HG03442 (cell line): ENCODE measurements at regions not wholly inside any gene's neighbourhood (a gene's known extent, or its start where the extent isn't known, plus 50 kb on each side); places are given as distances from the start of the nearest gene placed in this dataset.
"Not testable (repeated sequence)": the region's sequence is repeated elsewhere in the genome, so short reads cannot be mapped to it uniquely, and the experiment has no call there.

Source experiments
- ATAC-seq: cut with Tn5 transposase; IDR thresholded peaks from one replicate; pipeline ENCODE4 v1.9.1; 2021; ENCODE audit warnings: mild to moderate bottlenecking, moderate library complexity; ENCODE audit not compliant: unreplicated experiment

GRCh38 chr12:59158681-59159080 lies 238.4 kb upstream of the LRIG3 start:
- ATAC-seq = no peak

- no peak for ATAC-seq
Measured at GRCh38 chr12:59158066-59158465, 237.8 kb upstream of the LRIG3 start.

DNA sequence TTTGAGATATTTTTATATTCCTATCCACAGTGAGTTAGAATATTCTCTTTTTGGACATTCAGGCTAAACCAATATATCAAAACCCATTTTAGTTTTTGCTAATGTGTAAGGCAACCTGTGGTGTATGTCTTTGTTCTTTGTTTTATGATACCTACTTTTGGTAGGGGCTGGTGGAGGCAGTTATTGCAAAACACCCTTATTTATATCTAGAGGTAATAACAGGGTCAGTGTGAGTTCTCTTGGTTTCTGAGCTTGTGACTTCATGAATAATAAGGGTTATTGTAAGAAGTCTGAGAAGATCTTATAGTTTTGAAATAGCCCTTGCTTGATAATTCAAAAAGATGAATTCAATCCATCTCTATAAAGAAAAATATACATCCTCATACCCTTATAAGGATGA lies 235.1 kb upstream of the LRIG3 start:
- no peak for ATAC-seq

- ATAC-seq = no peak
Measured at GRCh38 chr12:59151243-59151642, 230.9 kb upstream of the LRIG3 start.

- ATAC-seq = peak; percentile 100
Measured at GRCh38 chr12:59149995-59150642, 229.8 kb upstream of the LRIG3 start.

DNA sequence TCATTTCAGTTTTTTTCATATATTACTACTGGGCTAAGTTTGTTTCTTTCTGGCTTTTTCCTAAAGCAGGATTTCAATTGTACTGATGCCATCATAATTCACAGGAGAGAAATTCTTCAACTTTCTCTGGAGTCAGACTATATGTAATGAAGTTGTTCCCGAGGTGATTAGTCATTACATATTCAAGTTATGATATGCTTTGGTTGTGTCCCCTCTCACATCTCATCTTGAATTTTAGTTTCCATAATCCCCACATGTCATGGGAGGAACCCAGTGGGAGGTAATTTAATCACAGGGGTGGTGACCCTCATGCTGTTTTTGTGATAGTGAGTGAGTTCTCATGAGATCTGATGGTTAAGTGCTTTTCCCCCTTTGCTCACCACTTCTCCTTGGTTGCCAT lies 227.5 kb upstream of the LRIG3 start:
- ATAC-seq = no peak

GRCh38 chr12:59142183-59142790 lies 222.0 kb upstream of the LRIG3 start:
- no peak for ATAC-seq

- ATAC-seq = no peak
Measured at GRCh38 chr12:59134750-59135149, 214.4 kb upstream of the LRIG3 start.

- no peak for ATAC-seq
Measured at GRCh38 chr12:59131462-59131861, 211.2 kb upstream of the LRIG3 start.

DNA sequence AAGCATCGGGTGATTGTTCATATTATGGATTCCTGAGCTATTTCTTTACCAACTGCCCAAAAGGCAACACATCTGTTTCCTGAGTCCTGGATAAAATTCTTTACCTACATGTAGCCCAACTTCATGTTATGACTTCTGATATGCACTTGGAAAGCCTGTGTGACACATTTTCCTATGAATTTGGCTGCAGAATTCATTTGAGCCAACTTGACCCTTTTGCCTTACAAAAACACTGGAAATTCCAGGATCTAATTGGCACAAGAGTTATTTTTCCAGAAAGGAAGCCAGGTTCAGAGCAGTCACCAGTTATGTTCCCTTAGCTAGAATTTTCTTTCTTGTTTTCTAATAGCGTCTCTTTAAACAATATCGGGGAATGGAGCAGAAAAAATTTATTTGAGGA lies 202.5 kb upstream of the LRIG3 start:
- no peak for ATAC-seq

- no peak for ATAC-seq
Measured at GRCh38 chr12:59121451-59121850, 201.1 kb upstream of the LRIG3 start.

DNA sequence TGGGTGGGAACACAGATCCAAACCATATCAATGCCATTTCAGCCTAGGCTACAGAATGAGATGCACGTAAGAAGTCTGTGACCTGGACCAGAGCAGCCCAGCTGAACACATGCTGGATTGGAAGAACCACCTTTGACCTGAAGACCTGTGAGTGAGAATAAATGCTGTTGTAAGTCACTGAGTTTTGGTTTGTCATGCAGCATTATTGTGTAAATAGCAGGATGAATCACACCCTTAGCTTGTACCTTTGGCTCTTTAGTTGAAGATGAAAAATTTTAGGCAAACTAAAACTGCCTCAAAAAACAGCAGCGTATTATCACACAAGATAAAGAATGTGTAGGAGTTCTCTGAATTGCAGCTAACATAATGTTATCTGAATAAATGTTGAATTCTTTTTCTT lies 199.4 kb upstream of the LRIG3 start:
- no peak for ATAC-seq

DNA sequence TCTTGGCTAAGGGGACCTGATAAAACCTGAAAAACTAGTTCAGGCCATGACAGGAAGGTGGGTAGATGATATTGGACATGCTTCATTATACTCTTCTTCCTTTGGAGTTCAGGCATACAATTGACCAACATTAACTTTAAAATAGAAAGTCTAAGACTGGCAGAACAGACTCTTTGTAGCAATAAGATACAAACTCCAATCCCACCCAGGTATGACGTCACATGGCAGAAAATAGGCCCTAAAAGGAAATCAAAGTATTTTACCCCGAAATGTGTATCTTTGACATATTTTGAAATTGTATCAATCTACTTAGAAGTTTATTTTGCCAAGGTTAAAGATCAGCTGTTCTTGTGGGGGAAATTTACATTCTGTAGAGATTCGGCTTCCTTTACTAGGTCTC lies 198.1 kb upstream of the LRIG3 start:
- no peak for ATAC-seq

DNA sequence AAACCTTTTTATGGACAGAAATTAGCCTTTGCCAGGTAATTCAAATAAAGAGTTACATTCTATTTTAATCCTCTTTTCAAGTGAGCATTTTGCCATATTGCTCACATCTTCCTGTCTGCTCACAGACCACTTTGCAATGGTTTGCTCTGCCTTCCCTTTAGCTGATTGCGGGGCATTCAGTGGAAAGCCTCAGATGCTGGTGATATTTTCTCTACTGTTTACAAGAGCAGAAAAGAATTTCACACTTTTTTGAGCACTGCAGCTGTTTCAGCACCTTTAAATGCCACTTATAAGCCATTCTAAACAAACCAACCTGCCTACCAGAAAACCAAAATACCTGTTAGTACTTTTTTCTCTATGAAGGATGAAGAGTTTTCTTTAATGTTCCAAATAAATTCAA lies 195.7 kb upstream of the LRIG3 start:
- no peak for ATAC-seq

DNA sequence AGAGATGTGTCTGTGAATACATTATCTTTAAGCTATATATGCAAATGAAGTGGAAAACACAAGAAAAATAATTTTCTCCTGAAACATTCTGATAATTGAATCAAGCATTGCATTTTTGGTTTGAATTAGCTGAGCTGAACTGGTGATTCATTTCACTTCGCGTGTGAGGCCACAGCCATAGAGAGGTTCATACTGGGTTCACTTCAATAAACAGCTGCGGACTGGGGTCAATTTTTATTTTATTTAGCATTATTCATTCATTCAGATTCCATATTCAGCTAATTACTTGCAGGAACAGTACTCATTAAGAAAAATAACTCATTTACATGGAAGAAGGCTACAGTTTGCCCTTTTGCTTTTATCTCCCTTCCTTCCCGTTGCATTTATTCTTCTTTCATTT lies 195.2 kb upstream of the LRIG3 start:
- no peak for ATAC-seq

- peak; percentile 93 for ATAC-seq
Measured at GRCh38 chr12:59113831-59114615, 193.7 kb upstream of the LRIG3 start.

DNA sequence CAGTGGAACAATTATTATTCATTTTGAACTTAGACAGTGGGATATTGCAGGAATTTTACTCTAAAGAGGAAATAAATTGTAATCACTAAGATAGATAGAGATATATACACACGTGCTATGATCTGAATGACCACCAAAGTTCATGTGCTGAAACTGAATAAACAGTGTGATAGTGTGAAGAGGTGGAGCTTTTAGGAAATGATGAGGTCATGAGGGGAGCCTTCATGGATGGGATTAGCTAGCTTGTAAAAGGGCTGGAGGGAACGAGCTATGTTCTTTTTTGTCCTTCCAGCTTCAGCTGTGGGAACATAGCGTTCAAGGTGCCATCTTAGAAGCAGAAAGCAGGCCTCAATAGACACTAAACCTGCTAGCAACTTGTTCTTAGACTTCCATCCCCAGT lies 191.5 kb upstream of the LRIG3 start:
- ATAC-seq = no peak

DNA sequence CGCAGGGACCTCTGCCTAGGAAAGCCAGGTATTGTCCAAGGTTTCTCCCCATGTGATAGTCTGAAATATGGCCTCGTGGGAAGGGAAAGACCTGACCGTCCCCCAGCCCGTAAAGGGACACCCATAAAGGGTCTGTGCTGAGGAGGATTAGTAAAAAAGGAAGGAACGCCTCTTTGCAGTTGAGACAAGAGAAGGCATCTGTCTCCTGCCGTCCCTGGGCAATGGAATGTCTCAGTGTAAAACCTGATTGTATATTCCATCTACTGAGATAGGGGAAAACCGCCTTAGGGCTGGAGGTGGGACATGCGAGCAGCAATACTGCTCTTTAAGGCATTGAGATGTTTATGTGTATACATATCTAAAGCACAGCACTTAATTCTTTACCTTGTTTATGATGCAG lies 188.2 kb upstream of the LRIG3 start:
- ATAC-seq = not testable (repeated sequence)

GRCh38 chr12:59100585-59100984 lies 180.3 kb upstream of the LRIG3 start:
- ATAC-seq = no peak

- no peak for ATAC-seq
Measured at GRCh38 chr12:59097876-59098275, 177.6 kb upstream of the LRIG3 start.

GRCh38 chr12:59096246-59096645 lies 175.9 kb upstream of the LRIG3 start:
- ATAC-seq = no peak

GRCh38 chr12:59093073-59093772 lies 172.9 kb upstream of the LRIG3 start:
- no peak for ATAC-seq
